Keratinocyte (primary cell): ENCODE measurements at regions not wholly inside any gene's neighbourhood (a gene's known extent, or its start where the extent isn't known, plus 50 kb on each side); places are given as distances from the start of the nearest gene placed in this dataset.

ENCODE experiments used
- DNase-seq: peaks from one replicate; pipeline ENCODE4 v3.0.0-alpha.2; 2011; ENCODE audit warnings: low read depth, missing footprints, low spot score
- FAIRE-seq: peaks from 2 replicates; lab custom pipeline; 2011; peaks lifted over from hg19 to GRCh38; lab: Jason Lieb, UNC
- H2AFZ ChIP-seq: 2 replicates; pipeline ENCODE4 v1.6.0; 2012; ENCODE audit warnings: low read length, control low read depth, inconsistent platforms; ENCODE audit not compliant: control insufficient read depth
- H3K27ac ChIP-seq: 2 replicates; pipeline ENCODE4 v1.5.1; 2011; ENCODE audit warnings: low read length; ENCODE audit not compliant: control insufficient read depth, insufficient read depth
- H3K27me3 ChIP-seq: 3 replicates; pipeline ENCODE4 v1.6.0; 2011; ENCODE audit warnings: low read length; ENCODE audit not compliant: control insufficient read depth, insufficient read depth; ENCODE audit errors: extremely low read depth
- H3K36me3 ChIP-seq, 2 experiments: 2 replicates in 1 of 2; 3 replicates in 1 of 2; pipeline ENCODE4 v1.5.1; 2011; ENCODE audit warnings: low read length in 2 of 2, mild to moderate bottlenecking in 1 of 2; ENCODE audit not compliant: control insufficient read depth in 2 of 2, insufficient read depth in 2 of 2; ENCODE audit errors: extremely low read depth in 1 of 2
- H3K4me1 ChIP-seq: 3 replicates; pipeline ENCODE4 v1.5.1; 2011; ENCODE audit warnings: low read length; ENCODE audit not compliant: control insufficient read depth, insufficient read depth; ENCODE audit errors: extremely low read depth
- H3K4me2 ChIP-seq: 3 replicates; pipeline ENCODE4 v1.6.0; 2011; ENCODE audit warnings: low read depth, low read length; ENCODE audit not compliant: control insufficient read depth, insufficient read depth; ENCODE audit errors: extremely low read depth
- H3K4me3 ChIP-seq, 3 experiments: fragments of 200-600 bp in 1 of 3; sonication (generic) in 1 of 3; 2 replicates in 2 of 3; 3 replicates in 1 of 3; pipeline ENCODE4 v1.5.1; 2011 to 2016; ENCODE audit warnings: low read length in 3 of 3, mild to moderate bottlenecking in 3 of 3, control low read depth in 2 of 3, inconsistent platforms in 1 of 3, low read depth in 1 of 3, mixed read lengths in 1 of 3, mixed run types in 1 of 3, moderate library complexity in 1 of 3; ENCODE audit not compliant: control insufficient read depth in 2 of 3, insufficient read depth in 2 of 3; ENCODE audit errors: extremely low read depth in 1 of 3
- H3K79me2 ChIP-seq: 2 replicates; pipeline ENCODE4 v1.6.0; 2012; ENCODE audit warnings: low read length; ENCODE audit not compliant: control insufficient read depth, insufficient read depth
- H3K9ac ChIP-seq: 3 replicates; pipeline ENCODE4 v1.6.0; 2011; ENCODE audit warnings: low read length; ENCODE audit not compliant: control insufficient read depth, insufficient read depth; ENCODE audit errors: extremely low read depth
- H3K9me1 ChIP-seq: 3 replicates; pipeline ENCODE4 v1.6.0; 2011; ENCODE audit warnings: low read length; ENCODE audit not compliant: control insufficient read depth, insufficient read depth; ENCODE audit errors: extremely low read depth
- H3K9me3 ChIP-seq: 2 replicates; pipeline ENCODE4 v1.5.1; 2012; ENCODE audit warnings: low read depth, low read length; ENCODE audit not compliant: control insufficient read depth
- H4K20me1 ChIP-seq: 3 replicates; pipeline ENCODE4 v1.6.0; 2011; ENCODE audit warnings: low read length; ENCODE audit not compliant: control insufficient read depth, insufficient read depth; ENCODE audit errors: extremely low read depth
- CTCF ChIP-seq, 3 experiments: IDR thresholded peaks in 1 of 3; conservative IDR thresholded peaks in 1 of 3; optimal IDR thresholded peaks in 1 of 3; 2 replicates in 2 of 3; 3 replicates in 1 of 3; pipeline versions ENCODE3 to v1.5.1; 2011; ENCODE audit warnings: low read length in 3 of 3, mild to moderate bottlenecking in 3 of 3, moderate library complexity in 2 of 3, control low read depth in 1 of 3, inconsistent platforms in 1 of 3; ENCODE audit not compliant: insufficient read depth in 2 of 3; ENCODE audit errors: extremely low read depth in 1 of 3
- EZH2 ChIP-seq: IDR thresholded peaks from one replicate; pipeline ENCODE4 v1.6.1; 2012; ENCODE audit warnings: inconsistent platforms, mild to moderate bottlenecking, low read length, moderate library complexity
- dilution Hi-C: fragments of 300-500 bp; cut with MboI; formaldehyde crosslinking; loops from one replicate; pipeline ENCODE4 v1.7.0; 2020; ENCODE audit warnings: low sequenced_read_pairs; ENCODE audit not compliant: extremely low pct_ligation_motif_present

GRCh38 chr3:152155246-152156020 is 113.3 kb upstream of the MBNL1 start:
- no peaks in the 10 kb centered on the region for H3K9me3 ChIP-seq
- dilution Hi-C loops = no loop called here
- no peak overlapping the region for H2AFZ ChIP-seq
- H3K9me1 ChIP-seq = no peaks in the 10 kb centered on the region
- no peaks in the 10 kb centered on the region for H3K36me3 ChIP-seq
- H3K27me3 ChIP-seq = no peaks in the 10 kb centered on the region
- TF ChIP-seq EZH2 = no peak
- TF ChIP-seq CTCF (optimal IDR thresholded peaks at IDR 0.05 in 1 of 3, IDR thresholded peaks at IDR 0.05 in 1 of 3, conservative IDR thresholded peaks at IDR 0.05 in 1 of 3; ENCODE audit: extremely low read depth in 1 of 3, insufficient read depth in 2 of 3, low read length in 3 of 3) = no peak
- no peaks in the 10 kb centered on the region for H4K20me1 ChIP-seq
- peaks cover 15% of the 10 kb centered on the region for H3K4me1 ChIP-seq
- no peak for DNase-seq
- no peak overlapping the region for H3K4me3 ChIP-seq
- no peak overlapping the region for H3K9ac ChIP-seq
- no peak overlapping the region for H3K27ac ChIP-seq
- H3K4me2 ChIP-seq = no peak overlapping the region
- FAIRE-seq = no peak
- H3K79me2 ChIP-seq = no peaks in the 10 kb centered on the region

- Histone ChIP-seq H3K27me3 (no peaks in the 10 kb centered on the region), H3K9me1 (no peaks in the 10 kb centered on the region), H3K4me3 (no peak overlapping the region), H3K4me1 (peaks cover under 1% of the 10 kb centered on the region), H3K9ac (no peak overlapping the region), H3K4me2 (no peak overlapping the region), H3K27ac (no peak overlapping the region), H3K79me2 (no peaks in the 10 kb centered on the region), H4K20me1 (no peaks in the 10 kb centered on the region), H3K36me3 (no peaks in the 10 kb centered on the region), H3K9me3 (no peaks in the 10 kb centered on the region), H2AFZ (no peak overlapping the region)
- no peak for TF ChIP-seq CTCF (optimal IDR thresholded peaks at IDR 0.05 in 1 of 3, IDR thresholded peaks at IDR 0.05 in 1 of 3, conservative IDR thresholded peaks at IDR 0.05 in 1 of 3; ENCODE audit: extremely low read depth in 1 of 3, insufficient read depth in 2 of 3, low read length in 3 of 3)
- TF ChIP-seq EZH2 = no peak
- dilution Hi-C loops = no loop called here
- DNase-seq = no peak
- FAIRE-seq = no peak
Observed at GRCh38 chr3:152156880-152157279, 111.8 kb upstream of the MBNL1 start.
